ENCODE measurements at regions not wholly inside any gene's neighbourhood (a gene's known extent, or its start where the extent isn't known, plus 50 kb on each side); places are given as distances from the start of the nearest gene placed in this dataset.

DNA sequence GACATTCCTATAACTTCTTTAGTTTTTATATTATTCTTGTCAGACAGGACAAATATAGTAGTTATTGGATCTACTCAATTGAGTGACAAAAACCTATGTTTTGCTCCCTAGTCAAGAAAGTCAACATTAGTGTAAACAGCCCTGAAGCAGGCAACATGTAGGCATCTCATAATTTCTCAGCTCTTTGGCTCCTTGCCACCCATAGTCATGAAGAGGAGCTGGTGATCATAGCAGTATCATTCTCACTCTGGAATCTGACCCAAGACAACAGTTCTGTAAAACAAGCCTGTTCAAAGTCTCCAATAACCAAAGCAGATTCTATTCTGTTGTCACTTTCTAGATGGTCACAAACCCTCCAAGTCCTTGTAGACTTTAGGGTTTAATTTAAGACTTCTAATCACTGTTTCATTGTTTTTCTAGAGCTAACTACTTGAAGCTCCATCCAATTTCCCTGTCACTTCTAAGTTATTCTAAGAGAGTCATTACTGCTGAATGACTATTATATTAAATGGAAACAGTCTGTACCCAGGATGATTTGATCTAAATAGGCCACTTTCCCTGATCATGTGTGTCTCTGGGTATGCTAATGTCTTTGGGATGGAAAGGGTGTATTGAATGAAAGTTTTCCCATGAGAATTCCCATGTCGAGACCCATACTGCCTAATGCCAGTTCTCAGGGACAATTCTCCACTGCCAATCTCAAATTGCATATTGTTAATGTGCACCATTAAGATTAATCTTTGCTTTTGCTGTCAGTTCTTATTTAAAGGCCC, 533.3 kb downstream of the ACTL7B start (continued):
- TF ChIP-seq, protein P1, sequence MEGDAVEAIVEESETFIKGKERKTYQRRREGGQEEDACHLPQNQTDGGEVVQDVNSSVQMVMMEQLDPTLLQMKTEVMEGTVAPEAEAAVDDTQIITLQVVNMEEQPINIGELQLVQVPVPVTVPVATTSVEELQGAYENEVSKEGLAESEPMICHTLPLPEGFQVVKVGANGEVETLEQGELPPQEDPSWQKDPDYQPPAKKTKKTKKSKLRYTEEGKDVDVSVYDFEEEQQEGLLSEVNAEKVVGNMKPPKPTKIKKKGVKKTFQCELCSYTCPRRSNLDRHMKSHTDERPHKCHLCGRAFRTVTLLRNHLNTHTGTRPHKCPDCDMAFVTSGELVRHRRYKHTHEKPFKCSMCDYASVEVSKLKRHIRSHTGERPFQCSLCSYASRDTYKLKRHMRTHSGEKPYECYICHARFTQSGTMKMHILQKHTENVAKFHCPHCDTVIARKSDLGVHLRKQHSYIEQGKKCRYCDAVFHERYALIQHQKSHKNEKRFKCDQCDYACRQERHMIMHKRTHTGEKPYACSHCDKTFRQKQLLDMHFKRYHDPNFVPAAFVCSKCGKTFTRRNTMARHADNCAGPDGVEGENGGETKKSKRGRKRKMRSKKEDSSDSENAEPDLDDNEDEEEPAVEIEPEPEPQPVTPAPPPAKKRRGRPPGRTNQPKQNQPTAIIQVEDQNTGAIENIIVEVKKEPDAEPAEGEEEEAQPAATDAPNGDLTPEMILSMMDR (IDR thresholded peaks at IDR 0.05; ENCODE audit: low read depth, low read length, missing input control), result no peak
- TF ChIP-seq RAD21 (IDR thresholded peaks at IDR 0.05) (no peak), RXRA (IDR thresholded peaks at IDR 0.05) (no peak), FOXA1 (IDR thresholded peaks at IDR 0.05) (no peak), GABPA (IDR thresholded peaks at IDR 0.05 in 1 of 2, conservative IDR thresholded peaks at IDR 0.05 in 1 of 2) (no peak)

DNA sequence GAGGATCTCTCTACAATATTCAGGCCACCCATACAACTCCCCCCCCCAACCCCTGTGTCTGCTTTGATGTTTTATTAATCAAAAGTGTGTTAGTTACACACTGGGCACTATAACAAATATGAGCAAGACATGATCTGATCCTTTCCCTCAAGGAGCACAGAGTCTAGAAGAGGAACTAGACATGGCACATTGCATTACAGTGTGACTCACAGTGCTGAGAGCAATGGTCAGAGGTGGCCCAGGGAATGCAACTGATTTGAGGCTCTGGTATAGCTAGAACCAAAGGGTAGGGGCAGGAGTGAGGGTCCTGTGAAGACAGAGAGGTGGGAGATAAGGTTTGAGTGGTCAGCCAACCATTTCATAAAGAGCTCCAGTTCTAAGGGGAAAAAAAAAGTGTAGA, 539.2 kb downstream of the ACTL7B start:
- Histone ChIP-seq H3K36me3 (ENCODE audit: control insufficient read depth in 4 of 4, insufficient read depth in 3 of 4, low read depth in 1 of 4, low read length in 3 of 4) (no peaks in the 10 kb centered on the region), H3K4me3 (ENCODE audit: low read depth in 1 of 3, low read length in 3 of 3) (no peak overlapping the region), H3K27ac (ENCODE audit: low read depth in 1 of 2, low read length in 2 of 2) (no peak overlapping the region), H3K4me1 (ENCODE audit: control insufficient read depth in 4 of 4, insufficient read depth in 4 of 4, low read length in 3 of 4) (no peaks in the 10 kb centered on the region), H3K27me3 (ENCODE audit: control insufficient read depth in 4 of 4, insufficient read depth in 4 of 4, low read length in 3 of 4) (peaks cover 0 to 3% (median 0%) of the 10 kb centered on the region in 4 donors), H3K9me3 (ENCODE audit: control insufficient read depth in 4 of 4, low read length in 3 of 4) (no peaks in the 10 kb centered on the region), H3K9ac (ENCODE audit: low read depth in 1 of 2, low read length in 2 of 2) (no peak overlapping the region)
- TF ChIP-seq, protein P2, sequence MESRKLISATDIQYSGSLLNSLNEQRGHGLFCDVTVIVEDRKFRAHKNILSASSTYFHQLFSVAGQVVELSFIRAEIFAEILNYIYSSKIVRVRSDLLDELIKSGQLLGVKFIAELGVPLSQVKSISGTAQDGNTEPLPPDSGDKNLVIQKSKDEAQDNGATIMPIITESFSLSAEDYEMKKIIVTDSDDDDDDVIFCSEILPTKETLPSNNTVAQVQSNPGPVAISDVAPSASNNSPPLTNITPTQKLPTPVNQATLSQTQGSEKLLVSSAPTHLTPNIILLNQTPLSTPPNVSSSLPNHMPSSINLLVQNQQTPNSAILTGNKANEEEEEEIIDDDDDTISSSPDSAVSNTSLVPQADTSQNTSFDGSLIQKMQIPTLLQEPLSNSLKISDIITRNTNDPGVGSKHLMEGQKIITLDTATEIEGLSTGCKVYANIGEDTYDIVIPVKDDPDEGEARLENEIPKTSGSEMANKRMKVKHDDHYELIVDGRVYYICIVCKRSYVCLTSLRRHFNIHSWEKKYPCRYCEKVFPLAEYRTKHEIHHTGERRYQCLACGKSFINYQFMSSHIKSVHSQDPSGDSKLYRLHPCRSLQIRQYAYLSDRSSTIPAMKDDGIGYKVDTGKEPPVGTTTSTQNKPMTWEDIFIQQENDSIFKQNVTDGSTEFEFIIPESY (IDR thresholded peaks at IDR 0.05), result no peak
- no peak for TF ChIP-seq FOXA1 (IDR thresholded peaks at IDR 0.05)
- TF ChIP-seq, protein P3, sequence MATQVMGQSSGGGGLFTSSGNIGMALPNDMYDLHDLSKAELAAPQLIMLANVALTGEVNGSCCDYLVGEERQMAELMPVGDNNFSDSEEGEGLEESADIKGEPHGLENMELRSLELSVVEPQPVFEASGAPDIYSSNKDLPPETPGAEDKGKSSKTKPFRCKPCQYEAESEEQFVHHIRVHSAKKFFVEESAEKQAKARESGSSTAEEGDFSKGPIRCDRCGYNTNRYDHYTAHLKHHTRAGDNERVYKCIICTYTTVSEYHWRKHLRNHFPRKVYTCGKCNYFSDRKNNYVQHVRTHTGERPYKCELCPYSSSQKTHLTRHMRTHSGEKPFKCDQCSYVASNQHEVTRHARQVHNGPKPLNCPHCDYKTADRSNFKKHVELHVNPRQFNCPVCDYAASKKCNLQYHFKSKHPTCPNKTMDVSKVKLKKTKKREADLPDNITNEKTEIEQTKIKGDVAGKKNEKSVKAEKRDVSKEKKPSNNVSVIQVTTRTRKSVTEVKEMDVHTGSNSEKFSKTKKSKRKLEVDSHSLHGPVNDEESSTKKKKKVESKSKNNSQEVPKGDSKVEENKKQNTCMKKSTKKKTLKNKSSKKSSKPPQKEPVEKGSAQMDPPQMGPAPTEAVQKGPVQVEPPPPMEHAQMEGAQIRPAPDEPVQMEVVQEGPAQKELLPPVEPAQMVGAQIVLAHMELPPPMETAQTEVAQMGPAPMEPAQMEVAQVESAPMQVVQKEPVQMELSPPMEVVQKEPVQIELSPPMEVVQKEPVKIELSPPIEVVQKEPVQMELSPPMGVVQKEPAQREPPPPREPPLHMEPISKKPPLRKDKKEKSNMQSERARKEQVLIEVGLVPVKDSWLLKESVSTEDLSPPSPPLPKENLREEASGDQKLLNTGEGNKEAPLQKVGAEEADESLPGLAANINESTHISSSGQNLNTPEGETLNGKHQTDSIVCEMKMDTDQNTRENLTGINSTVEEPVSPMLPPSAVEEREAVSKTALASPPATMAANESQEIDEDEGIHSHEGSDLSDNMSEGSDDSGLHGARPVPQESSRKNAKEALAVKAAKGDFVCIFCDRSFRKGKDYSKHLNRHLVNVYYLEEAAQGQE (IDR thresholded peaks at IDR 0.05), result no peak
- DNase-seq (ENCODE audit: low spot score), result no peak

DNA sequence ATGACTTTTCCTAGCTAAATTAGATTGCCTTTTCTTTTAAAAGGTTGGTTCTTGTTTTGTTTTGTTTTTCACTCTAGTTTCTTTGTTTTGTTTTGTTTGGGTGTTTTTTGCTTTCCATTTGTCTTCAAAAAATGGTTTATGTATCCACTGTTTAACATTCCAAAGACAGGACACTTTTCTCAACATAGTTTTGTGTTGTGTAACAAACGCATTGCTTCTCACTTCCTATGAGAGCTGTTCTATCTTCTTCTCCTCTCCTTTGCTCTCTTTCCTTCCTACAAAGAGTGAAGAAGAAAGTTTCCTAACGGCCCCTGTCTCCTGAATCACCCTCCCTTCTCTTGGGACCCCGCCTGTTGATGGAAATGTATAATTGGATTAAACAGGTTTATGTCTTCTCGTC, 539.7 kb downstream of the ACTL7B start:
- WGBS, result 73% methylated on average over 4 of the region's 4 CpGs
- TF ChIP-seq SP1 (IDR thresholded peaks at IDR 0.05) (no peak), HNF4G (IDR thresholded peaks at IDR 0.05) (no peak), TAF1 (conservative IDR thresholded peaks at IDR 0.05) (no peak), NR2F2 (IDR thresholded peaks at IDR 0.05) (no peak), HNF4A (conservative IDR thresholded peaks at IDR 0.05) (no peak), RXRA (IDR thresholded peaks at IDR 0.05) (no peak), JUND (IDR thresholded peaks at IDR 0.05) (no peak), RAD21 (IDR thresholded peaks at IDR 0.05) (no peak)
- TF ChIP-seq, protein P3 (IDR thresholded peaks at IDR 0.05), result no peak
- TF ChIP-seq, protein P1 (IDR thresholded peaks at IDR 0.05; ENCODE audit: low read depth, low read length, missing input control), result no peak

More for the DNA sequence above, 539.7 kb downstream of the ACTL7B start:
- Histone ChIP-seq H3K27ac (ENCODE audit: low read depth in 1 of 2, low read length in 2 of 2) (no peak overlapping the region), H3K4me3 (ENCODE audit: low read depth in 1 of 3, low read length in 3 of 3) (no peak overlapping the region), H3K27me3 (ENCODE audit: control insufficient read depth in 4 of 4, insufficient read depth in 4 of 4, low read length in 3 of 4) (peaks cover 0 to 3% (median 0%) of the 10 kb centered on the region in 4 donors), H3K4me1 (ENCODE audit: control insufficient read depth in 4 of 4, insufficient read depth in 4 of 4, low read length in 3 of 4) (no peaks in the 10 kb centered on the region), H3K9ac (ENCODE audit: low read depth in 1 of 2, low read length in 2 of 2) (no peak overlapping the region), H3K9me3 (ENCODE audit: control insufficient read depth in 4 of 4, low read length in 3 of 4) (no peaks in the 10 kb centered on the region), H3K36me3 (ENCODE audit: control insufficient read depth in 4 of 4, insufficient read depth in 3 of 4, low read depth in 1 of 4, low read length in 3 of 4) (no peaks in the 10 kb centered on the region)
- DNase-seq (ENCODE audit: low spot score), result no peak
